ENCODE measurements at regions not wholly inside any gene's neighbourhood (a gene's known extent, or its start where the extent isn't known, plus 50 kb on each side); places are given as distances from the start of the nearest gene placed in this dataset.

- no peak overlapping the region for H3K56ac ChIP-seq (ENCODE audit: insufficient read length, low read depth, low read length)
- H3T11ph ChIP-seq (ENCODE audit: low read length): no peak overlapping the region
- no peak overlapping the region for H2BK12ac ChIP-seq (ENCODE audit: insufficient read length, low read depth, low read length)
- no peaks in the 10 kb centered on the region for H3K4me1 ChIP-seq (ENCODE audit: insufficient read depth, low read length)
- H3K79me1 ChIP-seq (ENCODE audit: insufficient read depth, low read depth, low read length, poor library complexity, severe bottlenecking): no peaks in the 10 kb centered on the region
- Mint-ChIP-seq H3K4me1 (peaks cover 6 to 8% of the 10 kb centered on the region in 2 experiments; a peak in 3 of 4 replicates), H3K27ac (no peak overlapping the region), H3K36me3 (ENCODE audit: insufficient read depth in 1 of 3, low read depth in 3 of 3) (no peaks in the 10 kb centered on the region), H3K4me3 (no peak overlapping the region), H3K27me3 (ENCODE audit: low read depth) (no peaks in the 10 kb centered on the region; the same call in 1 of the 2 replicates), H3K9me3 (no peaks in the 10 kb centered on the region)
- no peak overlapping the region for H3K9ac ChIP-seq (ENCODE audit: extremely low read depth, insufficient read length, low read length)
- no peak overlapping the region for H3K23ac ChIP-seq (ENCODE audit: insufficient read length, low read depth, low read length)
- no CpG with 5 or more reads among the region's 7 CpGs for WGBS (ENCODE audit: extremely low coverage, insufficient read length, low lambda C conversion rate)
- H3K14ac ChIP-seq (ENCODE audit: insufficient read depth, low read length): no peak overlapping the region
- H2AK5ac ChIP-seq (ENCODE audit: insufficient read length, low read length): no peak overlapping the region
- no peak overlapping the region for H2AFZ ChIP-seq (ENCODE audit: low read length)
- H3K9me3 ChIP-seq (ENCODE audit: control insufficient read depth, low read depth, low read length): no peaks in the 10 kb centered on the region
- no peaks in the 10 kb centered on the region for H4K20me1 ChIP-seq (ENCODE audit: control insufficient read depth, insufficient read depth, insufficient read length)
- no peak overlapping the region for H2BK120ac ChIP-seq (ENCODE audit: low read depth, low read length, poor library complexity, severe bottlenecking)
- H3K4ac ChIP-seq (ENCODE audit: low read depth, low read length): no peak overlapping the region
- H2BK5ac ChIP-seq (ENCODE audit: insufficient read length, low read length): no peak overlapping the region
- H2BK15ac ChIP-seq (ENCODE audit: low read depth, low read length): no peak overlapping the region
- no peak overlapping the region for H3K4me2 ChIP-seq (ENCODE audit: insufficient read depth, insufficient read length, low read length)
- H3K18ac ChIP-seq (ENCODE audit: insufficient read length, low read depth, low read length): no peak overlapping the region
- H4K91ac ChIP-seq (ENCODE audit: insufficient read length, low read depth, low read length): no peak overlapping the region
- no peak for DNase-seq
- no peak overlapping the region for H3K27ac ChIP-seq (ENCODE audit: insufficient read length, low read depth, low read length)
- H4K5ac ChIP-seq (ENCODE audit: insufficient read length, low read depth, low read length): no peak overlapping the region
- no peaks in the 10 kb centered on the region for H3K23me2 ChIP-seq (ENCODE audit: insufficient read length, low read depth, low read length, poor library complexity, severe bottlenecking)
- TF ChIP-seq CTCF (conservative IDR thresholded peaks at IDR 0.05): no peak
- H2BK20ac ChIP-seq (ENCODE audit: low read depth, low read length, poor library complexity, severe bottlenecking): no peak overlapping the region
- H3K79me2 ChIP-seq (ENCODE audit: insufficient read depth, low read length): no peaks in the 10 kb centered on the region
- no peak overlapping the region for H4K8ac ChIP-seq (replicated peaks; ENCODE audit: insufficient read length, low read depth, low read length)
- no peaks in the 10 kb centered on the region for H3K27me3 ChIP-seq (ENCODE audit: insufficient read depth, low read length)
Measured at GRCh38 chr2:8472545-8473323, 209.1 kb upstream of the ID2 start.

Measured in H9 (cell line).